GM12878 (cell line): ENCODE measurements at regions not wholly inside any gene's neighbourhood (a gene's known extent, or its start where the extent isn't known, plus 50 kb on each side); places are given as distances from the start of the nearest gene placed in this dataset.

Source experiments
- MYB ChIP-seq: fragments of 150-350 bp; IDR thresholded peaks from 2 replicates; pipeline ENCODE4 v1.6.1; 2014; ENCODE audit warnings: mild to moderate bottlenecking, low read depth, low read length, borderline replicate concordance
- RB1 ChIP-seq: fragments of 450-650 bp; formaldehyde crosslinking; IDR thresholded peaks from 2 replicates; pipeline ENCODE4 v1.6.1; 2017; ENCODE audit warnings: mild to moderate bottlenecking, borderline replicate concordance
- SPI1 ChIP-seq: IDR thresholded peaks from 2 replicates; pipeline ENCODE4 v1.6.1; 2011; ENCODE audit warnings: low read depth, mild to moderate bottlenecking, low read length, moderate library complexity, borderline replicate concordance; ENCODE audit not compliant: insufficient read depth
- TF ChIP-seq, protein P1 (sequence below): fragments of 450-650 bp; IDR thresholded peaks from 2 replicates; pipeline ENCODE4 v1.6.1; 2016; ENCODE audit warnings: mild to moderate bottlenecking
- TF ChIP-seq, protein P2 (sequence below): IDR thresholded peaks from 2 replicates; pipeline ENCODE4 v1.6.1; 2012; ENCODE audit warnings: mild to moderate bottlenecking, low read depth, low read length

DNA sequence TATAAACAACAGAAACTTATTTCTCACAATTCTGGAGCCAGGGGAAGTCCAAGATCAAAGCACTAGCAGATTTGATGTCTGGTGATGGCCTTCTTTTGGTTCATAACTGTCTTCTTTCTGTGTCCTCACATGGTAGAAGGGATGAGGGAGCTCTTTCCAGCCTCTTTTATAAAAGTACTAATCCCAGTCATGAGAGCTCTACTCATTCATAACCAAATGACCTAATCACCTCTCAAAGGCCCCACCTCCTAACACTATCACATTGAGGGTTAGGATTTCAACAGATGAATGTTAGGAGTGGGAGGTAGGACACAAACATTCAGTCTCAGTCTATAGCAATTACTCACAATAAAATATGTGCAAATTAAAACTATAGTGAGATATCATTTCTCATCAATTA is 50.1 kb upstream of the UBE2E2 start (continued):
- TF ChIP-seq, protein P1, sequence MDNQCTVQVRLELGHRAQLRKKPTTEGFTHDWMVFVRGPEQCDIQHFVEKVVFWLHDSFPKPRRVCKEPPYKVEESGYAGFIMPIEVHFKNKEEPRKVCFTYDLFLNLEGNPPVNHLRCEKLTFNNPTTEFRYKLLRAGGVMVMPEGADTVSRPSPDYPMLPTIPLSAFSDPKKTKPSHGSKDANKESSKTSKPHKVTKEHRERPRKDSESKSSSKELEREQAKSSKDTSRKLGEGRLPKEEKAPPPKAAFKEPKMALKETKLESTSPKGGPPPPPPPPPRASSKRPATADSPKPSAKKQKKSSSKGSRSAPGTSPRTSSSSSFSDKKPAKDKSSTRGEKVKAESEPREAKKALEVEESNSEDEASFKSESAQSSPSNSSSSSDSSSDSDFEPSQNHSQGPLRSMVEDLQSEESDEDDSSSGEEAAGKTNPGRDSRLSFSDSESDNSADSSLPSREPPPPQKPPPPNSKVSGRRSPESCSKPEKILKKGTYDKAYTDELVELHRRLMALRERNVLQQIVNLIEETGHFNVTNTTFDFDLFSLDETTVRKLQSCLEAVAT, result no peak
- TF ChIP-seq, protein P2, sequence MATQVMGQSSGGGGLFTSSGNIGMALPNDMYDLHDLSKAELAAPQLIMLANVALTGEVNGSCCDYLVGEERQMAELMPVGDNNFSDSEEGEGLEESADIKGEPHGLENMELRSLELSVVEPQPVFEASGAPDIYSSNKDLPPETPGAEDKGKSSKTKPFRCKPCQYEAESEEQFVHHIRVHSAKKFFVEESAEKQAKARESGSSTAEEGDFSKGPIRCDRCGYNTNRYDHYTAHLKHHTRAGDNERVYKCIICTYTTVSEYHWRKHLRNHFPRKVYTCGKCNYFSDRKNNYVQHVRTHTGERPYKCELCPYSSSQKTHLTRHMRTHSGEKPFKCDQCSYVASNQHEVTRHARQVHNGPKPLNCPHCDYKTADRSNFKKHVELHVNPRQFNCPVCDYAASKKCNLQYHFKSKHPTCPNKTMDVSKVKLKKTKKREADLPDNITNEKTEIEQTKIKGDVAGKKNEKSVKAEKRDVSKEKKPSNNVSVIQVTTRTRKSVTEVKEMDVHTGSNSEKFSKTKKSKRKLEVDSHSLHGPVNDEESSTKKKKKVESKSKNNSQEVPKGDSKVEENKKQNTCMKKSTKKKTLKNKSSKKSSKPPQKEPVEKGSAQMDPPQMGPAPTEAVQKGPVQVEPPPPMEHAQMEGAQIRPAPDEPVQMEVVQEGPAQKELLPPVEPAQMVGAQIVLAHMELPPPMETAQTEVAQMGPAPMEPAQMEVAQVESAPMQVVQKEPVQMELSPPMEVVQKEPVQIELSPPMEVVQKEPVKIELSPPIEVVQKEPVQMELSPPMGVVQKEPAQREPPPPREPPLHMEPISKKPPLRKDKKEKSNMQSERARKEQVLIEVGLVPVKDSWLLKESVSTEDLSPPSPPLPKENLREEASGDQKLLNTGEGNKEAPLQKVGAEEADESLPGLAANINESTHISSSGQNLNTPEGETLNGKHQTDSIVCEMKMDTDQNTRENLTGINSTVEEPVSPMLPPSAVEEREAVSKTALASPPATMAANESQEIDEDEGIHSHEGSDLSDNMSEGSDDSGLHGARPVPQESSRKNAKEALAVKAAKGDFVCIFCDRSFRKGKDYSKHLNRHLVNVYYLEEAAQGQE, result no peak
- no peak for TF ChIP-seq RB1
- TF ChIP-seq MYB, result no peak
- no peak for TF ChIP-seq SPI1
